A673 (cell line): ENCODE measurements at regions not wholly inside any gene's neighbourhood (a gene's known extent, or its start where the extent isn't known, plus 50 kb on each side); places are given as distances from the start of the nearest gene placed in this dataset.

Source experiments
- BruUV-seq: library from RNA; stranded (reverse); fragments of 400-500 nt; replicated peaks from 2 replicates; lab custom pipeline; 2021; lab: Mats Ljungman, UMichigan
- CTCF ChIA-PET: fragments of 300-600 bp; sonication (Branson Sonifier 250); formaldehyde crosslinking; loops from one replicate; lab custom pipeline; 2022; ENCODE audit warnings: antibody characterized with exemption; lab: Charles Lee
- POLR2A ChIA-PET: fragments of 300-600 bp; sonication (Branson Sonifier 250); formaldehyde crosslinking; loops from one replicate; lab custom pipeline; 2022; ENCODE audit warnings: antibody characterized with exemption; ENCODE audit not compliant: low non-redundant PET; lab: Charles Lee
- DNase-seq: peaks from one replicate; pipeline ENCODE4 v3.0.0-alpha.2; 2015; ENCODE audit warnings: low spot score
- H3K27ac ChIP-seq: fragments of 200-600 bp; sonication (generic); 2 replicates; pipeline ENCODE4 v1.5.1; 2016; ENCODE audit warnings: mixed run types, low read depth, mild to moderate bottlenecking, mixed read lengths, antibody characterized with exemption, low read length; ENCODE audit not compliant: poor library complexity, severe bottlenecking
- H3K27me3 ChIP-seq: fragments of 200-600 bp; sonication (generic); replicated peaks from 2 replicates; pipeline ENCODE4 v1.6.1; 2017; ENCODE audit warnings: mixed run types, low read depth, mild to moderate bottlenecking, mixed read lengths, antibody characterized with exemption, low read length; ENCODE audit not compliant: insufficient read depth, poor library complexity
- H3K36me3 ChIP-seq: fragments of 200-600 bp; sonication (generic); 2 replicates; pipeline ENCODE4 v1.6.1; 2016; ENCODE audit warnings: mixed run types, mild to moderate bottlenecking, mixed read lengths, antibody characterized with exemption, low read length; ENCODE audit not compliant: insufficient read depth, poor library complexity, severe bottlenecking
- H3K4me1 ChIP-seq: fragments of 200-600 bp; sonication (generic); 2 replicates; pipeline ENCODE4 v1.6.1; 2017; ENCODE audit warnings: mixed run types, mild to moderate bottlenecking, mixed read lengths, antibody characterized with exemption, low read length; ENCODE audit not compliant: insufficient read depth, poor library complexity, severe bottlenecking
- H3K4me3 ChIP-seq: fragments of 200-600 bp; sonication (generic); 2 replicates; pipeline ENCODE4 v1.5.1; 2016; ENCODE audit warnings: low read depth, mixed run types, mild to moderate bottlenecking, mixed read lengths, low read length; ENCODE audit not compliant: poor library complexity, severe bottlenecking
- H3K9me3 ChIP-seq: fragments of 200-600 bp; sonication (generic); 2 replicates; pipeline ENCODE4 v1.6.1; 2016; ENCODE audit warnings: mixed run types, low read depth, mild to moderate bottlenecking, mixed read lengths, antibody characterized with exemption, low read length; ENCODE audit not compliant: poor library complexity, severe bottlenecking
- CTCF ChIP-seq: fragments of 300-800, 200-600 bp; sonication (generic); conservative IDR thresholded peaks from 2 replicates; pipeline ENCODE4 v1.5.1; 2017; ENCODE audit warnings: low read depth, mild to moderate bottlenecking, antibody characterized with exemption, low read length, moderate library complexity, mixed read lengths
- EZH2 ChIP-seq: fragments of 200-600 bp; sonication (generic); IDR thresholded peaks from 2 replicates; pipeline ENCODE4 v1.6.1; 2017; ENCODE audit warnings: borderline replicate concordance, low read depth, mild to moderate bottlenecking, mixed read lengths, antibody characterized with exemption, low read length; ENCODE audit not compliant: poor library complexity, severe bottlenecking
- intact Hi-C: fragments of 100-400 bp; cut with micrococcal nuclease; formaldehyde crosslinking; loops from one replicate; pipeline ENCODE4 v1.10.0; 2022; ENCODE audit not compliant: unreplicated experiment

- H3K9me3 ChIP-seq, result no peaks in the 10 kb centered on the region
- H3K27ac ChIP-seq, result no peak overlapping the region
- DNase-seq, result no peak
- intact Hi-C loops, result no loop called here
- TF ChIP-seq CTCF (no peak), EZH2 (no peak)
- BruUV-seq, result no TSS peak
- CTCF ChIA-PET, result no interaction called here
- no peak overlapping the region for H3K4me3 ChIP-seq
- no peaks in the 10 kb centered on the region for H3K4me1 ChIP-seq
- POLR2A ChIA-PET, result no interaction called here
- H3K27me3 ChIP-seq, result no peaks in the 10 kb centered on the region
- H3K36me3 ChIP-seq, result no peaks in the 10 kb centered on the region
Measured at GRCh38 chr6:165081944-165082532, 227.4 kb downstream of the C6orf118 start.

DNA sequence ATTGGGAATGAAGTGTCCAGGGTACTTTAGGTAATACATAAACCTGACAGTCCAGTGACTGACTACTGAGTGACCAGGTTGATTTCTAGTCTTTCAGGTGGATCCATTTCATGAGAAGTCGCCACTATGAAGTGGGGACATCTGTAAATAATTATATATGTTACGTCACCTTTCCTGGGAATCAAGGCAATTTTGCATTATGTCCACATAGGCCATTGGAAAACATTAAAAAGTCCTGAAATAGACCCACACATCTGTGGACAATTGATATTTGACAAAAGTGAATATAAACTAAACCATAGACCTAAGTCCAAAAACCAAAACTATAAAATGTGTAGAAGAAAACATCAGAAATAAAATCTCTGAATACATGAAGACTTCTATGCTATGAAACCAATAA, 231.5 kb downstream of the C6orf118 start:
- POLR2A ChIA-PET, result no interaction called here
- H3K27me3 ChIP-seq, result no peaks in the 10 kb centered on the region
- intact Hi-C loops, result no loop called here

GRCh38 chr6:165071906-165072305, 237.5 kb downstream of the C6orf118 start:
- Histone ChIP-seq H3K4me1 (no peaks in the 10 kb centered on the region), H3K27me3 (no peaks in the 10 kb centered on the region), H3K9me3 (no peaks in the 10 kb centered on the region), H3K27ac (no peak overlapping the region), H3K36me3 (no peaks in the 10 kb centered on the region), H3K4me3 (no peak overlapping the region)
- no TSS peak for BruUV-seq
- no peak for DNase-seq
- ChIA-PET CTCF (no interaction called here), POLR2A (no interaction called here)
- intact Hi-C loops, result no loop called here
- TF ChIP-seq EZH2 (no peak), CTCF (no peak)

More for the DNA sequence above, 231.5 kb downstream of the C6orf118 start:
- BruUV-seq, result no TSS peak
- no peak for DNase-seq
- H3K4me3 ChIP-seq, result no peak overlapping the region
- TF ChIP-seq EZH2 (no peak), CTCF (no peak)
- CTCF ChIA-PET, result no interaction called here
- no peaks in the 10 kb centered on the region for H3K36me3 ChIP-seq
- no peak overlapping the region for H3K27ac ChIP-seq
- H3K4me1 ChIP-seq, result no peaks in the 10 kb centered on the region
- no peaks in the 10 kb centered on the region for H3K9me3 ChIP-seq
